Prostate gland (tissue), 2 donors: ENCODE measurements at regions not wholly inside any gene's neighbourhood (a gene's known extent, or its start where the extent isn't known, plus 50 kb on each side); places are given as distances from the start of the nearest gene placed in this dataset.

Experiments
- DNase-seq: peaks from one replicate; pipeline ENCODE4 v3.0.0-alpha.2; 2019; ENCODE audit warnings: low spot score
- H3K27ac ChIP-seq, 2 donors: fragments of 200-600 bp; sonication (generic); 2 replicates each; pipeline ENCODE4 v1.5.1; 2017 to 2019
- H3K27me3 ChIP-seq: fragments of 200-600 bp; sonication (generic); replicated peaks from 2 replicates; pipeline ENCODE4 v1.5.1; 2019; ENCODE audit not compliant: insufficient read depth
- H3K36me3 ChIP-seq, 2 donors: fragments of 200-600 bp; sonication (generic); 1 replicate in 1 of 2; 2 replicates in 1 of 2; pipeline versions ENCODE4 v1.5.1 to v1.8.1; 2017 to 2019
- H3K4me1 ChIP-seq: fragments of 200-600 bp; sonication (generic); replicated peaks from 2 replicates; pipeline ENCODE4 v1.5.1; 2019
- H3K4me3 ChIP-seq, 2 donors: fragments of 200-600 bp; sonication (generic); 2 replicates each; pipeline ENCODE4 v1.5.1; 2017 to 2019
- H3K9me3 ChIP-seq: fragments of 200-600 bp; sonication (generic); 2 replicates; pipeline ENCODE4 v1.5.1; 2017
- CTCF ChIP-seq, 4 experiments: fragments of 200-600 bp in 2 of 4; fragments of 450-650 bp in 2 of 4; sonication (generic) in 2 of 4; IDR thresholded peaks; 1 replicate in 3 of 4; 2 replicates in 1 of 4; pipeline ENCODE4 v1.5.1; 2016 to 2019; ENCODE audit warnings: antibody characterized with exemption in 4 of 4, mild to moderate bottlenecking in 2 of 4, moderate library complexity in 2 of 4
- POLR2A ChIP-seq: fragments of 450-650 bp; IDR thresholded peaks from one replicate; pipeline ENCODE4 v1.6.1; 2016; ENCODE audit warnings: antibody characterized with exemption, mild to moderate bottlenecking
- POLR2AphosphoS5 ChIP-seq: sonication (generic); formaldehyde crosslinking; IDR thresholded peaks from one replicate; pipeline ENCODE4 v1.6.1; 2017; ENCODE audit warnings: antibody characterized with exemption
- WGBS: methylation state at CpG from one replicate; pipeline ENCODE4 v1.1.5; 2018; 5-methylcytosine and 5-hydroxymethylcytosine counted together
- intact Hi-C: fragments of 100-400 bp; cut with DNase I; formaldehyde crosslinking; loops from one replicate; pipeline ENCODE4 v1.14.2; 2022

- H3K27me3 ChIP-seq: no peaks in the 10 kb centered on the region
- no peaks in the 10 kb centered on the region for H3K4me1 ChIP-seq
- no peak for DNase-seq
- WGBS: 88% methylated on average over 1 of the region's 1 CpG
- H3K4me3 ChIP-seq: no peak overlapping the region
- intact Hi-C loops: no loop called here
- H3K36me3 ChIP-seq: no peaks in the 10 kb centered on the region
- H3K9me3 ChIP-seq: no peaks in the 10 kb centered on the region
- TF ChIP-seq POLR2AphosphoS5: no peak
- TF ChIP-seq POLR2A: no peak
- TF ChIP-seq CTCF (IDR thresholded peaks at IDR 0.05): no peak
- H3K27ac ChIP-seq: no peak overlapping the region
These were observed 1333.9 kb upstream of the TENM3 start for GRCh38 chr4:180909279-180909678.

GRCh38 chr4:180913750-180914149, 1329.5 kb upstream of the TENM3 start:
- no peak overlapping the region for H3K27ac ChIP-seq
- no peaks in the 10 kb centered on the region for H3K4me1 ChIP-seq
- 33% methylated on average over 1 of the region's 1 CpG for whole genome bisulfite sequencing
- no peaks in the 10 kb centered on the region for H3K27me3 ChIP-seq
- DNase-seq: no peak
- no peaks in the 10 kb centered on the region for H3K36me3 ChIP-seq
- H3K4me3 ChIP-seq: no peak overlapping the region
- H3K9me3 ChIP-seq: no peaks in the 10 kb centered on the region
- intact Hi-C loops: no loop called here
- TF ChIP-seq POLR2AphosphoS5 (no peak), POLR2A (no peak), CTCF (IDR thresholded peaks at IDR 0.05) (no peak)

GRCh38 chr4:180923486-180923885, 1319.7 kb upstream of the TENM3 start:
- TF ChIP-seq CTCF (IDR thresholded peaks at IDR 0.05) (no peak), POLR2A (no peak), POLR2AphosphoS5 (no peak)
- Histone ChIP-seq H3K27me3 (no peaks in the 10 kb centered on the region), H3K4me1 (no peaks in the 10 kb centered on the region), H3K4me3 (no peak overlapping the region), H3K36me3 (no peaks in the 10 kb centered on the region), H3K9me3 (no peaks in the 10 kb centered on the region), H3K27ac (no peak overlapping the region)
- DNase-seq: no peak
- intact Hi-C loops: no loop called here

GRCh38 chr4:180925805-180926204, 1317.4 kb upstream of the TENM3 start:
- H3K36me3 ChIP-seq: no peaks in the 10 kb centered on the region
- no peaks in the 10 kb centered on the region for H3K4me1 ChIP-seq
- 69% methylated on average over 3 of the region's 3 CpGs for WGBS
- H3K9me3 ChIP-seq: no peaks in the 10 kb centered on the region
- intact Hi-C loops: no loop called here
- DNase-seq: no peak
- H3K27me3 ChIP-seq: no peaks in the 10 kb centered on the region
- no peak overlapping the region for H3K4me3 ChIP-seq
- H3K27ac ChIP-seq: no peak overlapping the region
- TF ChIP-seq CTCF (IDR thresholded peaks at IDR 0.05) (no peak), POLR2AphosphoS5 (no peak), POLR2A (no peak)

- no peaks in the 10 kb centered on the region for H3K9me3 ChIP-seq
- WGBS: 19% methylated on average over 1 of the region's 1 CpG
- intact Hi-C loops: no loop called here
- H3K4me1 ChIP-seq: no peaks in the 10 kb centered on the region
- H3K4me3 ChIP-seq: no peak overlapping the region
- no peak for TF ChIP-seq POLR2AphosphoS5
- no peaks in the 10 kb centered on the region for H3K27me3 ChIP-seq
- no peaks in the 10 kb centered on the region for H3K36me3 ChIP-seq
- DNase-seq: no peak
- no peak overlapping the region for H3K27ac ChIP-seq
These were observed 1316.9 kb upstream of the TENM3 start for GRCh38 chr4:180926277-180926676.
